ENCODE measurements at regions not wholly inside any gene's neighbourhood (a gene's known extent, or its start where the extent isn't known, plus 50 kb on each side); places are given as distances from the start of the nearest gene placed in this dataset.

DNA sequence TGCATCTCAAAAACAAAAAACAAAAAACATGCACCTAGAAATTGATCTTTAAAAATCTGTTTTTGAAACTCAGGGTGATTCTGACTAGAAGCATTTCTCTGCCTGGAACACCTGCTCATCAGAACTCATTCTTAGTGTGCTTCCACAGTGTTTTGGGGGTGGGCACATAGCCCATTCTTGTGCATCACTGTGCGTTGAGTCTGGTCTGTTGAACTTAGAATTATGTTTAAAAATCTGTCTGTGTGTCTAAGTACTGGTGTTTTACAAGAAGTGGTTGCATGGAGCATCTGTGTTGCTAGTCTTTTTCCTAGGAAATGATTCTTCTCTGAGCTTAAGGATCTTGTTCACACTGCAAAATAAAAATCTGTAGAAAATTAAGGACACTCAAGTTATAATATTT, 264.5 kb downstream of the SOX4 start:
- no peak for TF ChIP-seq TAF1 (IDR thresholded peaks at IDR 0.05; ENCODE audit: low read depth)
- no peak for TF ChIP-seq CREB1 (IDR thresholded peaks at IDR 0.05; ENCODE audit: low read depth)
- TF ChIP-seq, protein P1, sequence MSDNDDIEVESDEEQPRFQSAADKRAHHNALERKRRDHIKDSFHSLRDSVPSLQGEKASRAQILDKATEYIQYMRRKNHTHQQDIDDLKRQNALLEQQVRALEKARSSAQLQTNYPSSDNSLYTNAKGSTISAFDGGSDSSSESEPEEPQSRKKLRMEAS (IDR thresholded peaks at IDR 0.05): no peak
- no peak for TF ChIP-seq EP300 (IDR thresholded peaks at IDR 0.05; ENCODE audit: borderline replicate concordance)
- no peak for TF ChIP-seq YY1 (IDR thresholded peaks at IDR 0.05; ENCODE audit: low read depth)
- TF ChIP-seq, protein P2, sequence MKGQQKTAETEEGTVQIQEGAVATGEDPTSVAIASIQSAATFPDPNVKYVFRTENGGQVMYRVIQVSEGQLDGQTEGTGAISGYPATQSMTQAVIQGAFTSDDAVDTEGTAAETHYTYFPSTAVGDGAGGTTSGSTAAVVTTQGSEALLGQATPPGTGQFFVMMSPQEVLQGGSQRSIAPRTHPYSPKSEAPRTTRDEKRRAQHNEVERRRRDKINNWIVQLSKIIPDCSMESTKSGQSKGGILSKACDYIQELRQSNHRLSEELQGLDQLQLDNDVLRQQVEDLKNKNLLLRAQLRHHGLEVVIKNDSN (IDR thresholded peaks at IDR 0.05): no peak
- no peak for TF ChIP-seq TEAD4 (IDR thresholded peaks at IDR 0.05)
- no peak for TF ChIP-seq NFIC (IDR thresholded peaks at IDR 0.05)
- TF ChIP-seq EGR1 (IDR thresholded peaks at IDR 0.05): no peak
- no peak for TF ChIP-seq ZBTB7A (IDR thresholded peaks at IDR 0.05; ENCODE audit: low read depth)
- no peak for TF ChIP-seq FOXM1 (IDR thresholded peaks at IDR 0.05; ENCODE audit: borderline replicate concordance, low read depth)
- no peak for TF ChIP-seq TCF12 (IDR thresholded peaks at IDR 0.05; ENCODE audit: low read depth)
- TF ChIP-seq, protein P3, sequence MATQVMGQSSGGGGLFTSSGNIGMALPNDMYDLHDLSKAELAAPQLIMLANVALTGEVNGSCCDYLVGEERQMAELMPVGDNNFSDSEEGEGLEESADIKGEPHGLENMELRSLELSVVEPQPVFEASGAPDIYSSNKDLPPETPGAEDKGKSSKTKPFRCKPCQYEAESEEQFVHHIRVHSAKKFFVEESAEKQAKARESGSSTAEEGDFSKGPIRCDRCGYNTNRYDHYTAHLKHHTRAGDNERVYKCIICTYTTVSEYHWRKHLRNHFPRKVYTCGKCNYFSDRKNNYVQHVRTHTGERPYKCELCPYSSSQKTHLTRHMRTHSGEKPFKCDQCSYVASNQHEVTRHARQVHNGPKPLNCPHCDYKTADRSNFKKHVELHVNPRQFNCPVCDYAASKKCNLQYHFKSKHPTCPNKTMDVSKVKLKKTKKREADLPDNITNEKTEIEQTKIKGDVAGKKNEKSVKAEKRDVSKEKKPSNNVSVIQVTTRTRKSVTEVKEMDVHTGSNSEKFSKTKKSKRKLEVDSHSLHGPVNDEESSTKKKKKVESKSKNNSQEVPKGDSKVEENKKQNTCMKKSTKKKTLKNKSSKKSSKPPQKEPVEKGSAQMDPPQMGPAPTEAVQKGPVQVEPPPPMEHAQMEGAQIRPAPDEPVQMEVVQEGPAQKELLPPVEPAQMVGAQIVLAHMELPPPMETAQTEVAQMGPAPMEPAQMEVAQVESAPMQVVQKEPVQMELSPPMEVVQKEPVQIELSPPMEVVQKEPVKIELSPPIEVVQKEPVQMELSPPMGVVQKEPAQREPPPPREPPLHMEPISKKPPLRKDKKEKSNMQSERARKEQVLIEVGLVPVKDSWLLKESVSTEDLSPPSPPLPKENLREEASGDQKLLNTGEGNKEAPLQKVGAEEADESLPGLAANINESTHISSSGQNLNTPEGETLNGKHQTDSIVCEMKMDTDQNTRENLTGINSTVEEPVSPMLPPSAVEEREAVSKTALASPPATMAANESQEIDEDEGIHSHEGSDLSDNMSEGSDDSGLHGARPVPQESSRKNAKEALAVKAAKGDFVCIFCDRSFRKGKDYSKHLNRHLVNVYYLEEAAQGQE (IDR thresholded peaks at IDR 0.05; ENCODE audit: low read depth): no peak
- no peak for TF ChIP-seq RAD21 (IDR thresholded peaks at IDR 0.05; ENCODE audit: low read depth)
- TF ChIP-seq CEBPB (IDR thresholded peaks at IDR 0.05): no peak

DNA sequence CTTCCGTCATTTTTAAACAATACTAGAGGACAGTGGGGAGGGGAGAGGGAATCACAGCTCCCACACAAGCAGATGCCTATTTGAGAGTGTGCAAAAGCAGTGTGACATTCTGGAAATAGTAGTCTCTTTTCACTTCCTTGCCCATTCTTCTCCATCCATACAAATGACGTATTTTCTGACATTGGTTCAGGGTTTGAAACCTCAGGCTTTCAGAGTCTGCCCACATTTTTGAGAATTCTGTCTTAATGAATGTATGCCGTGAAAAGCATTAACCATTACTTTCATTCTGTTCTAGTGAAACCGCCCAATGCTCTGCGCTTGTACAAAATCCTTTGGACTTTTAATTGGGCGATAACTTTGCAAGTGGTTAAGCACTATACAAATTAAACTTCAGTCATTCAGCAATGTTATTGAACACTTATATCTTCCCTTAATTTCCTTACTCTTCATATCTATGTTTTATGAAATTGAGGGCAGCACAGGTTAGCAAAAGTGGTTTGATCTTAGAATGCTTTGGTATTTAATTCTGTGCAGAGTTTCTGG, 265.7 kb downstream of the SOX4 start:
- no peak for TF ChIP-seq TAF1 (IDR thresholded peaks at IDR 0.05; ENCODE audit: low read depth)
- TF ChIP-seq, protein P2 (IDR thresholded peaks at IDR 0.05): no peak
- TF ChIP-seq ZBTB7A (IDR thresholded peaks at IDR 0.05; ENCODE audit: low read depth): no peak
- no peak for TF ChIP-seq FOXM1 (IDR thresholded peaks at IDR 0.05; ENCODE audit: borderline replicate concordance, low read depth)
- TF ChIP-seq, protein P3 (IDR thresholded peaks at IDR 0.05; ENCODE audit: low read depth): no peak
- no peak for TF ChIP-seq NFIC (IDR thresholded peaks at IDR 0.05)
- TF ChIP-seq EP300 (IDR thresholded peaks at IDR 0.05; ENCODE audit: borderline replicate concordance): no peak
- TF ChIP-seq, protein P1 (IDR thresholded peaks at IDR 0.05): no peak

DNA sequence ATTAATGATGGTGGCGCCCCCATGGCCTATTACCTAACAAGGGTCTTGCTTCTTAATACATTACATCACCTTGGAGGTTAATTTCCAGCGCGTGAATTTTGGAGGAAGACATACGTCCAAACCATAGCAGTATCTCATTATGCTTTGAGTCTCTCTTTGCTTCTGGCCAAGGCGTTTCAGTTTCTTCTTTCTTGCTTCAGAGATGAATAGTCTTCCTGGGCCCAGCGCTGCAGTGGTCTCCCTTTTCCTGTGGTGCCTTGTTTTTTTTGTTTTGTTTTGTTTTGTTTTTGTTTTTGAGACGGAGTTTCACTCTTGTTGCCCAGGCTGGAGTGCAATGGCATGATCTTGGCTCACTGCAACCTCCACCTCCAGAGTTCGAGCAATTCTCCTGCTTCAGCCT, 268.4 kb downstream of the SOX4 start:
- TF ChIP-seq FOXM1 (IDR thresholded peaks at IDR 0.05; ENCODE audit: borderline replicate concordance, low read depth): no peak
- TF ChIP-seq YY1 (IDR thresholded peaks at IDR 0.05; ENCODE audit: low read depth): no peak
- no peak for TF ChIP-seq TCF12 (IDR thresholded peaks at IDR 0.05; ENCODE audit: low read depth)
- TF ChIP-seq EP300 (IDR thresholded peaks at IDR 0.05; ENCODE audit: borderline replicate concordance): no peak
- TF ChIP-seq CREB1 (IDR thresholded peaks at IDR 0.05; ENCODE audit: low read depth): no peak
- TF ChIP-seq, protein P3 (IDR thresholded peaks at IDR 0.05; ENCODE audit: low read depth): no peak
- TF ChIP-seq TAF1 (IDR thresholded peaks at IDR 0.05; ENCODE audit: low read depth): no peak
- no peak for TF ChIP-seq NFIC (IDR thresholded peaks at IDR 0.05)
- TF ChIP-seq RAD21 (IDR thresholded peaks at IDR 0.05; ENCODE audit: low read depth): no peak

DNA sequence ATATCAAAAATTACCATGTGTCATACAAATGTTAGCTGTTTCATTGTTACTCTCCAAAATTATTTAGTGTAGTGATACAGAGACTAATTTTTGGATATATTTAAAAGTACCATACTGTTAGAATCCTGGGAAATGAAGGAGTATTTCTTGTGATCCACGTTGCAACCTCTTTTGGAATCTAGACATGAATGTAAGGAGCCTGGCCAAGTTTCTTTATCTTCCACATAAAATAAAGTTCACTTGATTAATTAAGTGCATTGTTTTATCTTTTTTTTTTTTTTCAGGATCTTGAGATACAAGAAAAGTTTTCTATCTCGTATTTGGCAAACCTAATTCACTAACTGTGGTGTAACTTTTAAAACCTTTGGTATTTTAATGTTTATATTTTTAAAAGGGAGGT, 270.7 kb downstream of the SOX4 start:
- TF ChIP-seq RAD21 (IDR thresholded peaks at IDR 0.05; ENCODE audit: low read depth) (no peak), EP300 (IDR thresholded peaks at IDR 0.05; ENCODE audit: borderline replicate concordance) (no peak), FOXM1 (IDR thresholded peaks at IDR 0.05; ENCODE audit: borderline replicate concordance, low read depth) (no peak), TCF12 (IDR thresholded peaks at IDR 0.05; ENCODE audit: low read depth) (no peak), CREB1 (IDR thresholded peaks at IDR 0.05; ENCODE audit: low read depth) (no peak), TAF1 (IDR thresholded peaks at IDR 0.05; ENCODE audit: low read depth) (no peak), YY1 (IDR thresholded peaks at IDR 0.05; ENCODE audit: low read depth) (no peak), EGR1 (IDR thresholded peaks at IDR 0.05) (no peak), TEAD4 (IDR thresholded peaks at IDR 0.05) (no peak), NFIC (IDR thresholded peaks at IDR 0.05) (no peak), ZBTB7A (IDR thresholded peaks at IDR 0.05; ENCODE audit: low read depth) (no peak), CEBPB (IDR thresholded peaks at IDR 0.05) (no peak)
- TF ChIP-seq, protein P2 (IDR thresholded peaks at IDR 0.05): no peak
- TF ChIP-seq, protein P1 (IDR thresholded peaks at IDR 0.05): no peak
- TF ChIP-seq, protein P3 (IDR thresholded peaks at IDR 0.05; ENCODE audit: low read depth): no peak
